Activated CD4-positive, alpha-beta T cell treated with anti-CD3 and anti-CD28 coated beads for 24 hours (primary cell): ENCODE measurements at regions not wholly inside any gene's neighbourhood (a gene's known extent, or its start where the extent isn't known, plus 50 kb on each side); places are given as distances from the start of the nearest gene placed in this dataset.
"Not testable (repeated sequence)": the region's sequence is repeated elsewhere in the genome, so short reads cannot be mapped to it uniquely, and the experiment has no call there.

Source experiments
- DNase-seq, 2 donors: peaks; one replicate each; pipeline ENCODE4 v3.0.0-alpha.2; 2020; ENCODE audit warnings: low read depth in 2 of 2

GRCh38 chr14:86391085-86391484, 861.1 kb downstream of the FLRT2 start:
- DNase-seq, result no peak

- DNase-seq, result no peak
These were observed 858.3 kb downstream of the FLRT2 start for GRCh38 chr14:86388216-86388615.

DNA sequence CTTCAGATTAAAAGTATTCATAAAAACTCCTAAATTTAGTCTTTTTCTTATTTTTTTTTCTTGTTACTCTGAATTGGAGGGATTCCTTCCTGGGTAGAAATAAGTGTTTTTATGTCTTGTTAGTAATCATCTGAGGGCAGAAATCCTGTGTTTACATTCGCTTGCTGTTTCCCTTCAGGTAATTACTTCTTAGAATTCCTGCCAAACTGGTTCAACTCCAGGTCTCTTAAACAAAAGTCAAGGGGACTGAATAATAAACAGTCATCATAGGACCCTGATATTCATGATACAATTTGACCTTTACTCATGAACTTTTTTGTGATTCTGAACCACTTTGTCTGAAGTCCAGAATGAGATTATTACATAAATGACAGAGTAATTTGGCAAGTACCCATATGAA, 843.9 kb downstream of the FLRT2 start:
- DNase-seq, result no peak

- no peak for DNase-seq
These were observed 842.5 kb downstream of the FLRT2 start for GRCh38 chr14:86372402-86372801.

- DNase-seq, result no peak
These were observed 834.7 kb downstream of the FLRT2 start for GRCh38 chr14:86364634-86365033.

GRCh38 chr14:86363576-86363975, 833.6 kb downstream of the FLRT2 start:
- DNase-seq, result no peak

DNA sequence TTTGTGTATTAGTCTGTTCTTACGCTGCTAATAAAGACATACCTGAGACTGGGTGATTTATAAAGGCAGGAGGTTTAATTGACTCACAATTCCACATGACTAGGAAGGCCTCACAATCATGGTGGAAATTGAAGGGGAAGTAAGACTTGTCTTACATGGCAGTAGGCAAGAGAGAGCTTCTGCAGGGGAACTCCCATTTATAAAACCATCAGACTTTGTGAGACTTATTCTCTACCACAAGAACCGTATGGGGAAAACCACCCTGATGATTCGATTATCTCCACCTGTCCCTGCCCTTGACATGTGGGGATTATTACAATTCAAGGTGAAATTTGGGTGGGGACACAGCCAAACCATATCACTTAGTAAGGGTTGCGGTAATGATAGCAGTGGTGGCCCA, 833.1 kb downstream of the FLRT2 start:
- DNase-seq, result no peak

GRCh38 chr14:86357876-86358275, 827.9 kb downstream of the FLRT2 start:
- DNase-seq, result no peak

DNA sequence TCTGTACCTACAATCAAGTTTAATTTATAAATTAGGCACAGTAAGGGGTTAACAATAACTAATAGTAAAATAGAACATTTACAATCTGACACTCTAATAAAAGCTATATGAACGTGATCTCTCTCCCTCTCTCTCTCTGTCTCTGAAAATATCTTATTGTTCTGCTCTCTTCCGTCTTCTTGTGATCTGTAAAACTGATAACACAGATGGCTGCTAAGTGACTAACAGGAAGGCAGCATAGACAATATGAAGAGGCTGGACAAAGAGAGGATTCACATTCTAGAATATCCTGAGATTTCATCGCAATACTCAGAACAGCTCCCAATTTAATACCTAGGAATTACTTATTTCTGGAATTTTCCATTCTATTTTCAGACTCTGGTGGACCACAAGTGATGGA, 827.2 kb downstream of the FLRT2 start:
- DNase-seq, result no peak

GRCh38 chr14:86346818-86347384, 817.0 kb downstream of the FLRT2 start:
- no peak for DNase-seq

DNA sequence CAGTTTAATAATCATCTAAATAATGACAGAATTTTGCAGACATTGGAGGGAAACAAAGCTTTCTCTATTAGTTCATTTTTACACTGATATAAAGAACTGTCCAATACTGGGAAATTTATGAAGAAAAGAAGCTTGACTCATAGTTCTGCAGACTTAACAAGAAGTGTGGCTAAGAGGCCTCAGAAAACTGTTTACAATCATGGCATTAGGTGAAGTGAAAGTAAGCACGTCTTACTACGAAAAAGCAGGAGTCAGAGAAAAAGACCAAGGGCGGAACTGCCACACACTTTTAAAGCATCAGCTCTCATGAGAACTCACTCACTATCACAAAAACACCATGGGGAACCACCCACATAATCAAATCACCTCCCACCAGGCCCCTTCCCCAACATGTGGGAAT, 804.4 kb downstream of the FLRT2 start:
- no peak for DNase-seq

DNA sequence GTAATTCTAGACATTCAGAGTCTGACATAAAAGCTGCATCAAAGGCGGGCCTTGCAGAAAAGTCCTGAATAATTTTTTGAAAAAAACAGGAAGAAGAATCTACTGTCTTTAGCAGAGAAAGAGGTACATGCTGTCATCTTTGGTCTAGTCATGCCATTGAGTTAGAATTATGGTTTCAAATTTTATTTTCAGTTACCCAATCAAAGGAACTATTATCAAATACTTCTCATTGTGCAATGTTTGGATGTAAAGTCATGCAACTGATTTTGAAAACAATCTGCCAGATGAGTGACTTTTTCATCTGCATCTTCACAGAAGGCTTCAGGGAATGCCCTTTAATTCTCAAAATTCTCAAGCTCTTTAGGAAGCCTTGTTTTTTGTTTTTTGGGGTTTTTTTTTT, 803.5 kb downstream of the FLRT2 start:
- DNase-seq, result no peak

DNA sequence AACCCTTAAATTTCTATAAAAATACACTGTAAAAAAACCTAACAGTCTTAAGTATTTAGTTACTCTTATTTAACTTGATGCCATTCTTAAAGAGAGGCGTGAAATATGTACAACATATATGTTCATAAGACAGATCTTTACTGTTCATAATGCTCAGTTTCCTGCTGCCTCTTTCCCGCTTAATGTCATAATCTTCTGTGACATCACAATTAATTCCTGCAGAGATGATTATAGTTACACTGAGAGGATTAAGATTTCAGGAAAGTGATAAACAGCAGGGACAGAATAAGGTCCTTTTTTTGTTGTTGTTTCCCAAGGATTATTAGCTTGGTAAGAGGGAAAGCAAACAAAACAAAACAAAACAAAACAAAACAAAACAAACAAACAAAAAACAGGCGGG, 801.4 kb downstream of the FLRT2 start:
- DNase-seq, result no peak

GRCh38 chr14:86321151-86321550, 791.2 kb downstream of the FLRT2 start:
- DNase-seq, result no peak

DNA sequence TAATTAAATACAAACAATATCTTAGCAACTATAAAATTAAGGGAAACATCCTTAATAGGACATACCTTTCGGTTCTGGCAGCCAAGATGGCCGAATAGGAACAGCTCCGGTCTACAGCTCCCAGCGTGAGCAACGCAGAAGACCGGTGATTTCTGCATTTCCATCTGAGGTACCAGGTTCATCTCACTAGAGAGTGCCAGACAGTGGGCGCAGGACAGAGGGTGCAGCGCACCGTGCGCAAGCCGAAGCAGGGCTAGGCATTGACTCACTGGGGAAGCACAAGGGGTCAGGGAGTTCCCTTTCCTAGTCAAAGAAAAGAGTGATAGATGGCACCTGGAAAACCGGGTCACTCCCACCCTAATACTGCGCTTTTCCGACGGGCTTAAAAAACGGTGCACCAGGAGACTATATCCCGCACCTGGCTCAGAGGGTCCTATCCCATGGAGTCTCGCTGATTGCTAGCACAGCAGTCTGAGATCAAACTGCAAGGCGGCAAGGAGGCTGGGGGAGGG, 782.3 kb downstream of the FLRT2 start:
- not testable (repeated sequence) for DNase-seq

DNA sequence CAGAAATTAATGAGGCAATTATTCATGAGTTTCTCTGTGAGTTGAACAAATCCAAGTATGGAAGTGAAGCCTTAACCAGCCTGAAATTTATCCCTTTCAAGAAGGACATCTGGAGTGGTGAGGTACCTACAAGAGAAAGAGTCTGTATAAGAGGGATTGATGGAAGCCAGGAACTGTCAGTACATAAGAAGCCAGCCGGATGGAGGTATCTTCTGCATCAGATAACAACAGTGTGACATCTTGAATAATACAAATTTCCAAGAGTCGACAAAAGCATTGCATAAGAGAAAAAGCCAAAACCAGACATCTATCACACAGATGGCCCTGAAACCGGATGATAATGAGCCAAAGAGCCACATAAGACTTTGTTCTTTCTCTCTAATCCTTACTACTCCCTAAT, 781.2 kb downstream of the FLRT2 start:
- no peak for DNase-seq

DNA sequence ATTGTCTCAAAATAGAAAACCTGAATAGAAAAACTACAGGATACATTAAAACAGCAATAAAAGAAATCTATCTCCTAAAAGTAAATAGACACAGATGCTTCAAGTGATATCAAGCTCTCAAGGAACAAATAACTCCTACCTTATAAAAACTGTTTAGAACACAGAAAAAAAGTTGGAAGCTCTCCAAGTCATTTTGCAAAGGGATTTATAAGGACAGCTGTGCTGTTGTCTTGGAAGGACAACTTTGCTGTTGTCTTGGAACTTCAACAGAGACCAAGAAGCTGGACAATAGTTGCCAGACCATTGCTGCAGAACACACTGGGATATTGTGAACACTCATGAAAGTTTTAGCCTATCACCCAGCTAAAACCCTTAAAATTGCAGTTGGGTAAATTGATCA, 780.7 kb downstream of the FLRT2 start:
- no peak for DNase-seq

DNA sequence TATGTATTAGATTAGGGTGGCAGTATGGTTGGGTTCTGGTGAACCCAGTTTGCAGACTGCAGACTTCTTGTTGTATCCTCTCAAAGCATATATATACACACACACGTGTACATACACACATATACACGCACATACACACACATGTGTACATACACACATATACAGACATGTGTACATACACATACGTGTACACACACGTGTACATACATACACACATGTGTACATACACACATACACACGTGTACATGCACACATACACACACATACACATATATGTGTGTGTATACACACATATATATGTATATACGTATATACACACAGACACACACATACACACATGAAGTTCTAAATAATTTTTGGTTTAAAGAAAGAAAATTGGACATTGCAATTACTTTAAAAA, 780.2 kb downstream of the FLRT2 start:
- DNase-seq, result no peak

DNA sequence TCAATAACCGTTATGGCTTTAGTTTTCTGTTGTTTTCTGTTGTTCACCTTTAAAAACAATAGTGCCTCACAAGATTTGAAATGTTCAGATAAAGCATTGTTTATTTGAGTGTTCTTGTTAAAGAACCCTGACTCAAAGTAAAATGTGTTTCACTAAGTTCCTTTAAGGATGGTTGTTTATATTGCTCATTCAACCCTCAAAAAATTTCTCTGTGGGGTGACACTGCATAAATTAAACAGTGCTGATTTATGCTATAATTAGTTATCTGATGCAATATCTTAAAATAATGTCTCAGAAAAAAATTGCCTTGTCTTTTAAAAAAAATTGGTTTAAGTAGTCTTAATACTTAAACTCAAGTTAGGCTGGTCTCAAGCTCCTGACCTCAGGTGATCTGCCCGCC, 775.1 kb downstream of the FLRT2 start:
- DNase-seq, result no peak

- no peak for DNase-seq
These were observed 770.0 kb downstream of the FLRT2 start for GRCh38 chr14:86299994-86300393.

DNA sequence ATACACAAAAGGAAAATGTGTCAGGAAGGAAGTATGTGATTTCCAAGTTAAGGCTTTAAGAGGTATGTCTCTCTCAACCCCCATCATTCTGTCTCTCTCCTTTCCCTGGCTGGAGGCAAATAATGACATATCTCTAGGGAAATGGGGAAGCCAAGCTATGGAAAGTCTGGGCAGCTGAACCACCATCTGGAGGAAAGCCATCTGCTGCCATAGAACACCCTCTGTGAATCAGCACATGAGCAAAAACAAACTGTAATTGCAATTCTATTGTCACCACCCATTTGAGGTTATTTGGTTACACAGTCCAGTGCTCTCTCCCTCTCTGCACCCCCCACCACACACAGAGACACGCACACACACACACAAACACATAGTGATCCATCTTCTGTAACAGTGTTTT, 766.2 kb downstream of the FLRT2 start:
- DNase-seq, result no peak

- no peak for DNase-seq
These were observed 758.4 kb downstream of the FLRT2 start for GRCh38 chr14:86288336-86288735.

GRCh38 chr14:86279405-86279804, 749.5 kb downstream of the FLRT2 start:
- DNase-seq, result no peak

DNA sequence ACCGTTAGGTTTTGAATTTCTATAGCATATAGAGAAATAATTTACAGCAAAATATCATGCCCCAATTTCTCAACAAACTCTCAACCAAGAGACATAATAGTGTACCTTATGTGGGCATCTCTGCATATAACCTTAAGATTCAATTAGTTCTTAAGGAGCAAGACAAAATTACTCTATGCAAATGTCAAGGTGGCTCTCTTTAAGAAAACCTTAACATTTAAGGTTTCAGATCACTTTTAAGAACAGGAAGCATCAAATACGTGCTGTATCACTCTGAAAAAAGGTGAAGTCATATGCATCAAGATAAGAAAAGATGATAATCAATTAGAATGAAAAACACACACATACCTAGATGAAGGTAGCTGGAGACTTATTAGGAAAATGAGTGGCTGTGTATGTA, 728.0 kb downstream of the FLRT2 start:
- DNase-seq, result no peak
